GM19455 (cell line): ENCODE measurements at regions not wholly inside any gene's neighbourhood (a gene's known extent, or its start where the extent isn't known, plus 50 kb on each side); places are given as distances from the start of the nearest gene placed in this dataset.
"Not testable (repeated sequence)": the region's sequence is repeated elsewhere in the genome, so short reads cannot be mapped to it uniquely, and the experiment has no call there.

ENCODE experiments used
- ATAC-seq: cut with Tn5 transposase; IDR thresholded peaks from one replicate; pipeline ENCODE4 v1.9.1; 2021; ENCODE audit not compliant: unreplicated experiment

GRCh38 chr10:53356616-53357349, 584.2 kb upstream of the MBL2 start:
- no peak for ATAC-seq

DNA sequence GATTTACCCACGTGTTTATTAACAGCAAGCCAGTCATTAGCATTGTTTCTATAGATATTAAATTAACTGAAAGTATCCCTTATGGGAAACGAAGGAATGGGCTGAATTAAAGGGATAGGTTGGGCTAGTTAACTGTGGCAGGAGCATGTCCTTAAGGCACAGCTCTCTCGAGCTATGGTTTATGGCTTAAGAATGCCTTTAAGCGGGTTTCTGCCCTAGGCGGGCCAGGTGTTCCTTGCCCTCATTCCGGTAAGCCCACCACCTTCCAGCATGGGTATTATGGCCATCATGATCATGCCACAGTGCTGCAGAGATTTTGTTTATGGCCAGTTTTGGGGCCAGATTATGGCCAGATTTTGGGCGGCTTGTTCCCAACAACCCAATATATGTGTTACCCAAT, 569.9 kb upstream of the MBL2 start:
- ATAC-seq, result not testable (repeated sequence)

DNA sequence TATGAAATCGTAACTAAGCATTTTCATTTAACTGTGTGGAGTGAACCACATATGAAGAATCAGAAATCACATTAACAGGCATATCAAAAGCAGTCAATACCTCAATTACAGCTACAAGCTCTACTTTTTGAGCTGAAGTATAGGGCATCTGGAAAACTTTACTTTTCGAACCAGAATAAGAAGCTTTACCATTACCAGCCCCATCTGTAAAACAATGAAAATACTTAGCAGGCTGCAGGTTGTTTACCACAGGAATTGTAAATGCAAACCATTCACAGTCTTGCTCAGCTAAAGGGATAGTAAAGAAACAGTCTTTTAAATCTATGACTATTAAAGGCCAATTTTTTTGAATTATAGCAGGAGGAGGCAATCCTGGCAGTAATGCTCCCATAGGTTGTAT, 565.6 kb upstream of the MBL2 start:
- not testable (repeated sequence) for ATAC-seq

DNA sequence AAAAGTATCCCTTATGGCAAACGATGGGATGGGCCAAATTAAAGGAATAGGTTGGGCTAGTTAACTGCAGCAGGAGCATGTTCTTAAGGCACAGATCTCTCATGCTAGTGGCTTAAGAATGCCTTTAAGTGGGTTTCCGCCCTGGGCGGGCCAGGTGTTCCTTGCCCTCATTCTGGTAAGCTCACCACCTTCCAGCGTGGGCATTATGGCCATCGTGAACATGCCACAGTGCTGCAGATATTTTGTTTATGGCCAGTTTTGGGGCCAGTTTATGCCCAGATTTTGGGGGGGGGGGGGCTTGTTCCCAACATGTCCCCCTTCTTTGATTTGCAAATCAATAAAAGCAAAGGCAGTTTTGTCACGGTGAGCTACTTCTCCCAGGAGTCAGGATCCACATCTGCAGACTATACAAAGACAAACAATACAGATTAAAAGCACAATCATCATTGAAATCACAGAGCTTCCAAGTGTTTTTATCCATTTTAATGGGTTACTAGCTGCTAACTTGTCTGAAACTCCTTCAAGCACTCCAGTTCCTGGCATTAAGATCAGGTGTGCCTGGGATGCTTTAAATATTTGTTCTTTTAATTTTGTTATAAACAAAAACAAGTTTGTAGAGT, 563.3 kb upstream of the MBL2 start:
- ATAC-seq, result not testable (repeated sequence)

GRCh38 chr10:53331460-53331859, 558.9 kb upstream of the MBL2 start:
- no peak for ATAC-seq

GRCh38 chr10:53326401-53327305, 554.1 kb upstream of the MBL2 start:
- not testable (repeated sequence) for ATAC-seq

DNA sequence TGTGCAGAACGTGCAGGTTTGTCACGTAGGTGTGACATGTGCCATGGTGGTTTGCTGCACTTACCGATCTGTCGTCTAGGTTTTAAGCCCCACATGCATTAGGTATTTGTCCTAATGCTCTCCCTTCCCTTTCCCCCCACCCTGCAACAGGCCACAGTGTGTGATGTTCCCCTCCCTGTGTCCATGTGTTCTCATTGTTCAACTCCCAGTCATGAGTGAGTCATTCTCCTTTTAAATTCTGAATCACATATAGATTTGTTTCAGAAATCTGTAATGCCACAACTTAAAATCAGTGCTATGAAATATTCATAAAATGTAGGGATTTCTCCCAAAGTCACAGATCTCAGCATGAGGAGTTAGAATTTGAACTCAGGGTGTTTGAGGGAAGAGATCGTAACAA, 552.5 kb upstream of the MBL2 start:
- no peak for ATAC-seq

DNA sequence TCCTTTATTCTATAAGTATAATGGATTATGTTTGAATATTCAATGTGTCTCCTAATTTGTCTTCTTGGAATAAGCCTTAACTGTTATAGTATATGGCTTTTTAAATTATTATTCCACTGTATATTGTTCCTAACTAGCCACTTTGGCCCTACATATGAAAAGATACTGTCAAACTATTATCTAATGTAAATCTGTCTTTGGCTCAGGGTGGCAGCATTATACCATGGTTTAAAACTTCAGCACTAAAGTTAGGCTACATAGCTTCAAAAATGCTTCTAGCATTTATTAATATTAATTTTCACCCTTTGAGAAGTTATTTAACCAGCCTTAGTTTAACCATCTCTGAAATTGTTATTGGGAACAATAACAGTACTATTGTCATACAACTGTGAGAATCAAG, 543.1 kb upstream of the MBL2 start:
- ATAC-seq, result no peak

- no peak for ATAC-seq
Observed at GRCh38 chr10:53314876-53315275, 542.3 kb upstream of the MBL2 start.

GRCh38 chr10:53298443-53298842, 525.9 kb upstream of the MBL2 start:
- no peak for ATAC-seq

DNA sequence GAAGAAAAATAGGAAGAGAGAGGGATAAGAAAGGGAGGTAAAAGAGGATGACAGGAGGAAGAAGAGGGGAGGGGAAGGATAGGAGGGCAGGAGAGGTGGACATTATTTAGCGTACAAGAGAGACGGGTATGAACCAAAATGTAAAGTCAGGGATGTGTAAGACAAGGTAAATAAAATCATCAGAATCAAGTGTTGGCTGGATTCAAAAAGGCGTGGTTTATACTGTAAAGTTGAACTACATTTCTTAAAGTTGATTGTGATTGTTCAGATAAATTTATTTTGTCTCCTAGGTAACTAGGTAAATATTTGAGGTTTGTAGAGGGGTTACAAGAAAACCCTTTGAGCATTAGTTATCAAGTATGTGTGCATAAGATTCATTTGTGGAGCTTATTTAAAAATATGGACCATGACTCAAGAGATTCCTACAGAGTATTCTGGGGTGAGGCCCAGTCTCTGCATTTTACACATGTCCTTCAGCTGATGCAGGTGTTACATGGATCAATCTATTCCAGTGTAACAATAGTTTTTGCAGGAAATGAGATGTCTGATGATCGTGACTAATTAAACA, 512.1 kb upstream of the MBL2 start:
- no peak for ATAC-seq

- ATAC-seq, result no peak
Observed at GRCh38 chr10:53276797-53277196, 504.2 kb upstream of the MBL2 start.

- no peak for ATAC-seq
Observed at GRCh38 chr10:53269482-53269881, 496.9 kb upstream of the MBL2 start.

- ATAC-seq, result no peak
Observed at GRCh38 chr10:53260213-53260612, 487.6 kb upstream of the MBL2 start.

DNA sequence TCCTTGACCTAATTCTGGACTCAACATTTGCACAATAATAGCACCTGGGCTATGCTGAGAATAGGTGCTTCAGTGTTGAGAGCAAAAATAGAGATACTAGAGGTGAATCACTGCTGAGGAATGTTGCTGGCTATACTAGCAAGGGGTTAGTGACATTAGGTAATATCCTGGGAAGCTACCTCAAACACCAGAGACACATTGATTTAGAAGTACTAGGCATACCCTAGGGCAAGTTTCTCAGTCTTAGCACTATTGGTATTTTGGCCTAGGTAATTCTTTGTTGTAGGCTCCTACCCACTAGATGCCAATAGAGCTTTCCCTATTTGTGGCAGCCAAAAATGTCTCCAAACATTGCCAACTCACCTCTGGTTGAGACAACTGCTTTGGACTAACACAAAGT, 484.0 kb upstream of the MBL2 start:
- no peak for ATAC-seq

DNA sequence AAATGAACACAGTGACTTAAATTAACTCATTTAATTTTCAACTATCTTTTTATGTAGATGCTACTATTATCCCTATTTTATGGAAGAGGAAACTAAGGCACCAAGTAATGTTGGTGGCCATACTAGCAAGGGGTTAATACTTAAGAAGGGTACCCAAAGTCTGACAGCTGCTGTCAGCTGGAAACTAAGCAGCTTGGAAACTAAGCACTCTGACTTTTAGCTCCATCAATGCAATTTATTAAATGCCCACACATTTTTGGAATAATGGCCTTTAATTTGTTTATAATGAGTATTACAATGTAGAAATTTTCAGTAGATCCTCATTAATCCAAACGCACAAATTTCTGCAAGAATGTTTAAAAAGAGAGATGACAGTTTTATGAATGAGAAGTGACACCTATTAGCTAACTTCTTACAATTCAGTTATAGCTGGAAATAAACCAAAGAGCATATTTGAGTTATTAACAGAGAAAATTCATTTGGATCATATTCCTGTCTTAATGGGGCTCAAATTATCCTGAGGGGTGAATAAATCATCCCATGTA, 483.1 kb upstream of the MBL2 start:
- ATAC-seq, result no peak

DNA sequence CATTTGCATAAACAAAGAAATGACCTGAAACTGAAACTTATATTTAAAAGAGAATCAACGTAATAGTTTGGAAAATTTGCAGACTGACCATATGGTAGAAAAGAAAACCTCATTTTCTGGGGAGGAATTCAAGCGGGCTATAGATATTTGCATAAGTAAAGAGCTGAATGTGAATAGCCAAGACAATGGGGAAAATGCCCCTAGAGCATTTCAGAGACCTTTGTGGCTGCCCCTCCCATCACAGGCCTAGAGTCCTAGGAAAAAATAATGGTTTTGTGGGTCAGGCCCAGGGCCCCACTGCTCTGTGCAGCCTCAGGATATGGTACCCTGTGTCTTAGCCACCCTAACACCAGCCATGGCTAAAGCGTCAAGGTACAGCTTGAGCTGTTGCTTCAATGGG, 480.6 kb upstream of the MBL2 start:
- no peak for ATAC-seq

DNA sequence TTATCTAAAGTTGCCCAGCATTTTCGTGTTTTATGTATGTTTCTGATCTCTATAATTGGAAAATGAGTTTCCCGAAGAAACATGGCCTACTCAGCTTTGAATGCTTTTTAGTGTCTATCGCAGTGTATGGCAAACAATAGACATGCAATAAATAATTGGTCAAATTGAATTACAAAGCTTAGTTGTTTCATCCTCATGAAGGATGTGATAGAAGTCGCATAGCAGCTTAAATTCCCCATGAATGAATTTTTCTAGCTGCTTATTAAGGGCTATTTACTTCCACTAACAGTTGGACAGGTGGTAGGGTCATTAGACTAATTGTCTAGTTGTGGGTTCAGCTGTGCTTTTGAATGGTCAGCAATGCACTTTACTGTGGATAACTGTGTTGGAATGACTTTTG, 467.3 kb upstream of the MBL2 start:
- ATAC-seq, result no peak

- no peak for ATAC-seq
Observed at GRCh38 chr10:53236941-53237340, 464.4 kb upstream of the MBL2 start.

DNA sequence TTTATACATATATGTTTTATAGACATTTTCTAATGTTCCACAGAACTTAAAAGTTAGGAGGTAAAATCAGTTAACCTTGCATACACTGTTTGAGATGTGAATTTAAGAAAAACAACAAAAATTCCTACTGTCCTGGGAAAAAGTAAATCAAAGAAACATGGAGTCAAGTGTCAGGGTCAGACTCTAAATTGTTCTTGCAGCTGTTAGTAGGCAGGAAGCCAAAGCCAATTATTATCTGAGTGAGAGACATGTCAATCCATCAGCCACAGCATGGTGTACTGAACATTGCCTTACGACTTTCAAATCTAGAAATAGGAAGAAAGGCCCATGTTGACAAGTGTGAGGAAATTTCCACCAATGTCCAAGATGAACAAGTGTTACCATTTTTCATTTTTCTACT, 461.2 kb upstream of the MBL2 start:
- ATAC-seq, result no peak

GRCh38 chr10:53230651-53231050, 458.1 kb upstream of the MBL2 start:
- no peak for ATAC-seq
